AG10803 (cell line): ENCODE measurements at regions not wholly inside any gene's neighbourhood (a gene's known extent, or its start where the extent isn't known, plus 50 kb on each side); places are given as distances from the start of the nearest gene placed in this dataset.

Experiments
- DNase-seq: peaks from one replicate; pipeline ENCODE4 v3.0.0; 2010; ENCODE audit warnings: low read depth
- H3K4me3 ChIP-seq: 2 replicates; pipeline ENCODE4 v1.5.1; 2011; ENCODE audit warnings: mild to moderate bottlenecking, low read length, control low read depth
- CTCF ChIP-seq: conservative IDR thresholded peaks from 2 replicates; pipeline ENCODE4 v1.5.1; 2011; ENCODE audit warnings: mild to moderate bottlenecking, low read length, control low read depth, inconsistent platforms

DNA sequence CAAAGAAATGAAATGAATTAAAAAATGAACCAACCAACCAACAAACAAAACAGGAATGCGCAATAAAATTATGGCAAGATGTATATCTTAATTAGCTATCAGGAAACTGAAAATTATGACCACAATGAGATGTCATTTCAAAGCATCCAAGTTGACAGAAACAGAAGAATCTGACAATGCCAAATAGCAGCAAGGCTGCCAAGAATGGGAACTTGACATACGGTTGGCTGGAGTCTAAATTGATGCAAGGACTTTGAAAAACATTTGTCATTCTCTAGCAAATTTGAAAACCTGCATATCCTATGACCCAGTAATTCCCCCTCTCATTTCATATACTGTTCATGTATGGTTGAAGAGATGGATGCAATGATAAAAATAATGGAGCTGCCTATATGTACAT is 1262.6 kb downstream of the TBC1D22A start:
- TF ChIP-seq CTCF = no peak
- H3K4me3 ChIP-seq = no peak overlapping the region
- DNase-seq = no peak

DNA sequence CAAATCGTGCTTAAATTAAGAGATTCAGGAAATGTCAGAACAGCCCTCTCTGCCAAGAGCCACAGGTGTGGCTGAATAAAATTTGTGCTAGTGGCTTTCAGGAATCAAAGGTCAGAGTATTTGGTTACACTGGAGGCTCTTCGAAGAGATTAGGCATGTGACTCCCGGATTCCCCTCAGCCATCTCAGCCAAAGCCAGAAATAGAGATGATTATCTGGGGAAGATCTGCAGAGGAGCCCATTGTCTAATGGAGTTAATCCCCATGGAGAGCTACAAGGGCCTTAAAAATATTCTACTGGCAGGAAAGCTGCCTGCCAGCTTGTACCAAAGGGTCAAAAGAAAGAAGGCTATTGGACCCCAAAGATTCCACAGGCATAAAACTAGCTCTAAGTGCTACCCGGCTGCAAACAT is 1259.5 kb downstream of the TBC1D22A start:
- H3K4me3 ChIP-seq = no peak overlapping the region
- no peak for TF ChIP-seq CTCF
- no peak for DNase-seq

GRCh38 chr22:48018346-48018745 is 1255.9 kb downstream of the TBC1D22A start:
- no peak for DNase-seq
- H3K4me3 ChIP-seq = no peak overlapping the region
- no peak for TF ChIP-seq CTCF

DNA sequence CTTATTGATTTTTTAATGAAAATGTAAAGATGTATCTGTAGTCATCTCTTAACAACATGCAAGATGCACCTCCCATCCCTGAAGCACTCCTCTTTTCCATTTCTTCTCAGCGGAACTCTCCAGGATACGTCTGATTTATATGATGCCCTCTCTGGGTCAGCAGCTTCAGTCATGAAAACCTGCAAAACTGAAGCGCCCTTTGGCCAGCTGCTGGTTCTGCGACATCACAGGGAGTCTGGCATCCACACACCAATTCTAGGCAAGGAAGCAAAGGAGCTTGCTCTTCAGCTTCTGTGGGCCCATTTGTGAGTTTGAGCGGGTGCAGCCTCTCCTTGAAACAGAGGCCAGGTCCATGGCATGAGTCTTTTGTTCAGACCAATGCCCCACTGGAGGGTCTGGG is 1253.3 kb downstream of the TBC1D22A start:
- no peak for DNase-seq
- no peak for TF ChIP-seq CTCF
- no peak overlapping the region for H3K4me3 ChIP-seq

DNA sequence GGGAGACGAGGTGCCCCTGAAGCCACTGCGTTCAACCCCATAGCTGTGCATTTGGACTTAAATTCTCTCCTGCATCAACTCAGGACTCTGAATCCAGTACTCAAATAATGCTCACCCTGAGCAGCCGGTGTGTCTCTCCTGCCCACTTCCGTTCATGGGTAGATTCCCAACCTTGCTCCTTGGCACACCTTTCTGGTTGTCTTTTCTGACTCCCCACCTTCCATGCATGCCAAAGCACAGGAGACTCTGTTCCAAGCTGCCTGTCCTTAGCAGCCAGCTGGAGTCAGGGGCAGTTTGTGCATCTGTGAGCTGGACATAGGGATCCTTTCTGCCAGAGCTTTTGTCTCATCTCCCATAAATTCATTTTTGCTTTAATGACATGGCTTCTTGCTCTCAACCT is 1242.5 kb downstream of the TBC1D22A start:
- no peak overlapping the region for H3K4me3 ChIP-seq
- DNase-seq = no peak
- no peak for TF ChIP-seq CTCF

DNA sequence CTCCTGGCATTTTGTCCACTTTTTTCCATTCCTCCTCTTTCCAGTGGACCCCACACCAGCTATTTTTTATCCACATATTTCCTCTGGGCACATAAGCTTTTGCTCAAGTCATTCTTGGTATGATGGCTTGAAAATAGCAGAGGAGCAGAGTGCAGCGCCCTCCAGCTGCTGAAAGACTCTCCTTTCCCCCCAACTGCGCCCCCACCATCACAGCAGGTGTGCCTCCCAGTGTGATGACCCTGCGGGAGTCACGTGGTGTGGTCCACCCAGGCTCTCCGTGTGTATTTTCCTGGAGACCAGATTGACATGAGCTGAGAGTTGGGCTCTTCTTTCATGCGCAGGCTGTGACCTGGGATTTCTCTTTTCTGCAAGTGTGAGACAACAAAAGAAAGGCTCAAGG is 1241.6 kb downstream of the TBC1D22A start:
- DNase-seq = no peak
- no peak overlapping the region for H3K4me3 ChIP-seq
- no peak for TF ChIP-seq CTCF

DNA sequence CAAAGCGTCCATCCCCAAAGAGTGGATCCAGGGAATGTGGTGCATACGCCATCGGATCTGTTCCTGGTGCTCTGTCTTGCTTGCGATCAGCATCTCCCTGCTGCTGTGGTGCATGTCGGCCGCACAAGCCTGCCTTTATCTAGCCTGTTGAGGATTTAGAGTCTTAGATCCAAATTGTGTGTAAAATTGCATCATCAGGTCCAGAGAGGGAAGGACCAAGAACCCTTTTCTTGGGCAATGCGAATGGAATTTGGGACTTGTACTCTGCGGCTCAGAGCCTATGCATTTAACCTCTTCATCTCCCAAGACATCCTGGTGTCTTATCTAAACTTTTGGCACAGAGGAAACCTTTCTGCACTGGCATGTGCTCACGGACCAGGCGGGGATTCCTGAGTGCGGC is 1238.7 kb downstream of the TBC1D22A start:
- DNase-seq = no peak

More for the DNA sequence above, 1238.7 kb downstream of the TBC1D22A start:
- no peak overlapping the region for H3K4me3 ChIP-seq
- no peak for TF ChIP-seq CTCF
